Cerebellar cortex (tissue), 1 donor: ENCODE measurements at regions not wholly inside any gene's neighbourhood (a gene's known extent, or its start where the extent isn't known, plus 50 kb on each side); places are given as distances from the start of the nearest gene placed in this dataset.
"Not testable (repeated sequence)": the region's sequence is repeated elsewhere in the genome, so short reads cannot be mapped to it uniquely, and the experiment has no call there.

Source experiments
- DNase-seq: peaks from one replicate; pipeline ENCODE4 v3.0.0-alpha.2; 2015; ENCODE audit warnings: low spot score

GRCh38 chr12:114123108-114123507 lies 157.0 kb upstream of the RBM19 start:
- DNase-seq: no peak

- DNase-seq: no peak
These were observed 155.9 kb upstream of the RBM19 start for GRCh38 chr12:114122016-114122415.

- DNase-seq: no peak
These were observed 153.2 kb upstream of the RBM19 start for GRCh38 chr12:114119316-114119715.

GRCh38 chr12:114096461-114096860 lies 130.3 kb upstream of the RBM19 start:
- DNase-seq: no peak

- no peak for DNase-seq
These were observed 127.4 kb upstream of the RBM19 start for GRCh38 chr12:114093520-114093919.

GRCh38 chr12:114092981-114093380 lies 126.9 kb upstream of the RBM19 start:
- DNase-seq: no peak

- DNase-seq: no peak
These were observed 124.1 kb upstream of the RBM19 start for GRCh38 chr12:114090211-114090610.

- no peak for DNase-seq
These were observed 107.0 kb upstream of the RBM19 start for GRCh38 chr12:114073076-114073475.

- no peak for DNase-seq
These were observed 103.4 kb upstream of the RBM19 start for GRCh38 chr12:114069507-114069906.

- DNase-seq: no peak
These were observed 98.4 kb upstream of the RBM19 start for GRCh38 chr12:114064497-114064896.

GRCh38 chr12:114064034-114064433 lies 97.9 kb upstream of the RBM19 start:
- not testable (repeated sequence) for DNase-seq

- no peak for DNase-seq
These were observed 97.3 kb upstream of the RBM19 start for GRCh38 chr12:114063435-114063834.

GRCh38 chr12:114056351-114056750 lies 90.2 kb upstream of the RBM19 start:
- not testable (repeated sequence) for DNase-seq

GRCh38 chr12:114054982-114055381 lies 88.9 kb upstream of the RBM19 start:
- DNase-seq: no peak

- no peak for DNase-seq
These were observed 80.3 kb upstream of the RBM19 start for GRCh38 chr12:114046236-114046998.

- no peak for DNase-seq
These were observed 79.2 kb upstream of the RBM19 start for GRCh38 chr12:114045349-114045748.

- DNase-seq: no peak
These were observed 75.5 kb upstream of the RBM19 start for GRCh38 chr12:114041590-114041989.

- DNase-seq: no peak
These were observed 75.0 kb upstream of the RBM19 start for GRCh38 chr12:114041136-114041535.

GRCh38 chr12:114038962-114039361 lies 72.8 kb upstream of the RBM19 start:
- DNase-seq: no peak

GRCh38 chr12:114032801-114033200 lies 66.7 kb upstream of the RBM19 start:
- no peak for DNase-seq

GRCh38 chr12:114030451-114030850 lies 64.3 kb upstream of the RBM19 start:
- no peak for DNase-seq

- no peak for DNase-seq
These were observed 60.7 kb upstream of the RBM19 start for GRCh38 chr12:114026805-114027204.

- no peak for DNase-seq
These were observed 59.8 kb upstream of the RBM19 start for GRCh38 chr12:114025935-114026334.

- DNase-seq: not testable (repeated sequence)
These were observed 56.0 kb upstream of the RBM19 start for GRCh38 chr12:114022081-114022480.
